T-helper 2 cell treated with Interferon-gamma antibody and Interleukin-4, amounts not matched to agents 100 ng/mL and 5 ng/mL, for 36 hours (primary cell): ENCODE measurements at regions not wholly inside any gene's neighbourhood (a gene's known extent, or its start where the extent isn't known, plus 50 kb on each side); places are given as distances from the start of the nearest gene placed in this dataset.
"Not testable (repeated sequence)": the region's sequence is repeated elsewhere in the genome, so short reads cannot be mapped to it uniquely, and the experiment has no call there.

Experiments used
- intact Hi-C: fragments of 100-400 bp; cut with micrococcal nuclease; formaldehyde crosslinking; loops from one replicate; pipeline ENCODE4 v1.15.1; 2023

DNA sequence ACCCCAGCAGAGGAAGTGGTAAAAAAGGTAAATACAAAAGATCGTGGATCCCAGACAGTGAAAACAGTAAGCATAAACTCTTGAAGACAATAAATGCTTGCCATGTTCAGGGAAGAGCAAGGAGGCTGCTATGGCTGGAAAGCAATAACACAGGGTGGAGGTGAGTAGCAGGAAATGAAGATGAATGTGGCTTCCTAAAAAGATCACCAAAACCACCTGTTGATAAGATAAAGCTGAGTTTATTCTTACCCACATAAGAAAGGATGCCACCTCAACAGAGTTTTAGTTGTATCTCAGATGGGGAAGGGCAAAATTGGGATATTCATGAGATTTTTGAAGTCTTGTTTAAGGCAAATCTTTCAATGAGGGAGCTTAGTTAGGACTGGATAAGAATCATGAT is 273.3 kb downstream of the MSX2 start:
- intact Hi-C loops = no loop called here

DNA sequence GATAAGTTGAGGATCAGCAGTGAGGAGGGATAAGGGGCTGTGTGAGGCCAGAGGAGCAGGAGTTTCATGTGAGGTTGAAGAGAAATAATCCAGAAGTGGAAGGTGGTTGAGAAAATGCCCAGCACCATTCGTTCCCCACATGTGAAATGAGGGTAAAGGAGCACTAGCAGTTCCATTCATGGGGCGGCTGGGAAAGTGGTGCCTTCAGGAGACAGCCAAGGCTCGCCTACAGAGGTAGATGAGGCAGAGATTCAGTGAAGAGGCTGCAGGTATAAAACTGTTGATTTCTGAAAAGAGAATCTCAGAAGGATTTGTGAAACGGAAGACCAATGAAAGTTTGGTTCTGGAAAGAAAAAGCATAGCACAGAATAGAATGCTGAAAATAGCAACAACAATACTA is 272.6 kb downstream of the MSX2 start:
- intact Hi-C loops = no loop called here

DNA sequence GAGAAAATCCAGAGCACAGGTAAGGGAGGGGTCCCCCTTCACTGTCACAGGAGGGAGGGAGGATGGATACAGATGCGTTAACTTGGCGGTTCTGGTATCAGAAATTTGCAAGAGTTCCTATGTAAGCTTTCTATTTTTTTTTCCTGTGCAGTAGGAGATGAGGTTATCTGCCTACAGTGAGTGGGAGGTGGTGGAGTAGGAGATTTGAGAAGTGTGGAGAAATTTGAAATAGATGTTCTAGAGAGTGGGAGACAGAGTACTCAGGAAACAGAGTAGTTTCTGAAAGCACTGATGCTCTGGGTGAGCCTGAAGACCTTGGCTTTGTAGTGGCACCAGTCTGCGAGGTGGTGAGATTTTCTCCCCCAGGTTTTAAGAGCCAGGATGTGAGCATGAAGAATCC is 271.4 kb downstream of the MSX2 start:
- intact Hi-C loops = no loop called here

DNA sequence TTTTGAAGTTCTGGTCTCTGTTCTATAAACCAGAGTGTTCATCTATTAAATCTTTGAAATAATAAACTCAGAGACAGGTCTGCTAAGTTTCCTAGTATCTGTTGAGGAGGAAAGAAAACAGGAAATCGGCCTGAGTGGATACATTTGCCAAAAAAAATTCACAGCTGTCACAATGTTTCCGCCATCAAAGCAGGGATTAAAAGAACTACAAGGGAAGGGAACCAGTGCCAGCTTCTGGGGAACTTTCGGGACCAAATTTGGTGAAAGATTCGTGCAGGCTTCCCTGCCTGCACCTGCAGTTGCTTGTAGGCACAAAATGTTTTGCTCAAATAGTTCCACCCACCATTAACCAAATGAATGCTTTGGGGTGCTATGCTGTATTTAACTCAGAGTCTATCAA is 267.5 kb downstream of the MSX2 start:
- intact Hi-C loops = no loop called here

- intact Hi-C loops = no loop called here
These were observed 266.5 kb downstream of the MSX2 start for GRCh38 chr5:174990909-174991308.

GRCh38 chr5:174987443-174988012 is 263.1 kb downstream of the MSX2 start:
- intact Hi-C loops = no loop called here

GRCh38 chr5:174984863-174985262 is 260.5 kb downstream of the MSX2 start:
- intact Hi-C loops = no loop called here

DNA sequence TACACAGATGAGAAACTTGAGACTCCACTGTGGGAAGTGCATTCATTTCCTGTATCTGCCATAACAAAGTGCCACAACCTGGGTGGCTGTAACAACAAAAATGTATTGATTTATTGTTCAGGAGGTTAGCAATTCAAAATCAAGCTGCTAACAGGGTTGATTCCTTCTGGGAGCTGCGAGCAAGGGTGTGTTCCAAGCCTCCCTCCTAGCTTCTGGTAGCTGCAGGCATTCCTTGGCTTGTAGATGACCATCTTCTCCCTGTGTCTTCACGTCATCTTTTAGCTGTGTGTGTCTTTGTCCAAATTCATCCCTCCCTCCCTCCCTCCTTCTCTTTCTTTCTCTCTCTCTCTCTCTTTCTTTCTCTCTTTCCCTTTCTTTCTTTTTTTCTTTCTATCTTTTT is 258.1 kb downstream of the MSX2 start:
- intact Hi-C loops = no loop called here

DNA sequence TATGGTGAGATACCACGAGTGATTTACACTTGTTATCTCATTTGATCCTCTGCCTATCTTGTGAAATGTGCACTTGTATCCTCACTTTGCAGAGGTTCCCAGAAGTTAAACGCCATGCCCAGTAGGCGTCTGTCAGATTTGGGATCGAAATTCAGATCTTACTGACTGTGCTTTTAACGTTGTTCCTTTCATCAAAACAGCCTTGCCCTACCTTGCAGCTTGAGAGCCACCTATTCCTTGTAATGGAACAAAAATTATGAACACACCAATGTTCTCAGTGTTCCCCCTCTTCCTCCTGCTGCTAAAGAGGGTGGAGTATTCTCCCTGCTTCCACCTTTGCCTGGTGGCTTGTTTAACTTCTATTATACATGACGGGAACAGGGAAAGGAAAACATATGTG is 257.0 kb downstream of the MSX2 start:
- intact Hi-C loops = no loop called here

- intact Hi-C loops = no loop called here
These were observed 256.6 kb downstream of the MSX2 start for GRCh38 chr5:174980952-174981351.

- intact Hi-C loops = no loop called here
These were observed 247.9 kb downstream of the MSX2 start for GRCh38 chr5:174972291-174972690.

DNA sequence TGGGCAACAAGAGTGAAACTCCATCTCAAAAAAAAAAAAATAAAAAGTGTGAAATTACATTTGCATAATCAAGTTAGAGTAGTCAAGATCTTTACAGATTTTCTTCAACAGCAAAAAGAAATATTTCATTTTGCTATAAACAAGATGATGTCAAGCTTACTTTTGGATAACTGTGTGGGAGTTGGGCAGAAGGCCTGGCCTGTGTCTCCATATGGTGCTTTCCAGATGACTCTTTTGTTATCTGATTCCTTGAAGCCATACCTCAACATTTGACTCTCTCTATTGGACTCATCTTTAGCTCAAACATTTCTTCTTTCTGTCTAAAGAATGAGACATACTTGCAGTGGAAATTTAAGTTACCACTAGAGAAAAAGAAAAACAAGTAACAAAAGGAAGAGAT is 246.8 kb downstream of the MSX2 start:
- intact Hi-C loops = no loop called here

- intact Hi-C loops = no loop called here
These were observed 246.1 kb downstream of the MSX2 start for GRCh38 chr5:174970502-174970901.

- intact Hi-C loops = loop anchor here (5.0 to 10.0 kb wide), 2 partner anchors 741 to 763 kb away; no protein-coding TSS in a partner anchor
These were observed 229.5 kb downstream of the MSX2 start for GRCh38 chr5:174953871-174954270.

DNA sequence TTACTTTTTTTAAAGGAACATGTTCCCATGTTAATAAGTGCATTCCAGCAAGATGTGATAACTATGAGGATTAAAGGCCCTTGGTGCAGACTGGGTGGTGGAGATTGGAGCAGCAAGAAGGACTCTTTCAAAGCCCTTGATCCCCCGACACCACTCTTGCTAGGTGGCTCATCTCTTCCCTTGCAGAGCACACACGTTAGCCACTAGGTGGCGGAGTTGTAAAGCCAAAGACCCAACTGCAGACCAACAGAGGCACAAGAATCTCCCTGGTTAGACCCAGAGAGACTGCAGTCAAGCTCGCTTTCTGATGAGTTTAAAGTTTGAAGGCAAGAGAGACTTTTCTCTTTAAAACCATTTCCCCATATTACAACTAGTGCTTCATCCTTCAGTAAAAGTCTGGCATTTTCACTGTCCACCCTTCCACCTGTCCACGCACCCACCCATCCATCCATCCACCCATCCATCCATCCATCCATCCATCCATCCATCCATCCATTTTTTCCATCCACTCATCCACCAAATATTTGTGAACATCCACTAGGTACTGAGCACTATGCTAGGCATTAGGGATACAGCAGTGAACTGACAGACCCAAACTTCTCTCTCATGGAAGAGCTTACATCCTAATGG is 226.9 kb downstream of the MSX2 start:
- intact Hi-C loops = loop anchor here (1.0 to 10.0 kb wide), 4 partner anchors 493 to 766 kb away; partner anchors contain the start of gene DRD1

DNA sequence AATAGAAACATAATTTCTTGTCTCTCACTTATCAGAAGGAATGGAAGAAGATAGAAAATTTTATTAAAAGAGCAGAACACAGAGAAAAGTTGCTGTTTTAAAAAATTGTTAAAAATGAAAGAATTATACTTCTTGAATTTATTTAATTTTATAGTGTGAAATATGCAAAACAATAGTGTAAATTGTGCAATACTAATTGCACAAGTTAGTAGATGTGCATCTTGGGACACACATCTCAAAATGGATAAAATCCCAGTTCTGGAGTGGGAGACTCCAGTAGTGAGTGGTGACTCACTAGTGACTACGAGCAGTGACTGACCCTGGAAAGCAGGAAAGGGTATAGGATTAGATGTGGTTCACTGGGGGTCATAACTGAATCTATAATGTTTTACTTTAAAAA is 223.2 kb downstream of the MSX2 start:
- intact Hi-C loops = no loop called here

DNA sequence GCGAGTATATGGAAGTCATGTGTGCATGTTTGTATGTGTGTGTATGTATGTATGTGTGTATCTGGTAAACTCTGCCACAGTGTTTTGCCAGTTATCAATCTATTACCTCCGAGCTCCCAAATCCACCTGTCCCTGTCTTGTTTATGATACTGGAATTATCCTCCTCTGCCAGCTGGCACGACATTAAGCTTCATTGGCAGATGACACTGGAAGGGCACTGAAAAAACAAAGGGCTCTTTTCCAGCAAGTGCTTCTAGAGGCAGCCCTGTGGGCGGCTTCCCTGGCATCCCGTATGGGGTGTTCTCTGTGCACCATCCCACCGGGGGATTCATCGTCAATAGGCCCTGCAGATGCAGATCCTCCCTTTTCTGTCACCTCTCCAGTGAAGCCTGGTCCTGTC is 221.5 kb downstream of the MSX2 start:
- intact Hi-C loops = no loop called here

- intact Hi-C loops = no loop called here
These were observed 219.4 kb downstream of the MSX2 start for GRCh38 chr5:174943785-174944184.

- intact Hi-C loops = not testable (repeated sequence)
These were observed 218.6 kb downstream of the MSX2 start for GRCh38 chr5:174943002-174943401.

GRCh38 chr5:174937201-174938123 is 213.1 kb downstream of the MSX2 start:
- intact Hi-C loops = no loop called here

DNA sequence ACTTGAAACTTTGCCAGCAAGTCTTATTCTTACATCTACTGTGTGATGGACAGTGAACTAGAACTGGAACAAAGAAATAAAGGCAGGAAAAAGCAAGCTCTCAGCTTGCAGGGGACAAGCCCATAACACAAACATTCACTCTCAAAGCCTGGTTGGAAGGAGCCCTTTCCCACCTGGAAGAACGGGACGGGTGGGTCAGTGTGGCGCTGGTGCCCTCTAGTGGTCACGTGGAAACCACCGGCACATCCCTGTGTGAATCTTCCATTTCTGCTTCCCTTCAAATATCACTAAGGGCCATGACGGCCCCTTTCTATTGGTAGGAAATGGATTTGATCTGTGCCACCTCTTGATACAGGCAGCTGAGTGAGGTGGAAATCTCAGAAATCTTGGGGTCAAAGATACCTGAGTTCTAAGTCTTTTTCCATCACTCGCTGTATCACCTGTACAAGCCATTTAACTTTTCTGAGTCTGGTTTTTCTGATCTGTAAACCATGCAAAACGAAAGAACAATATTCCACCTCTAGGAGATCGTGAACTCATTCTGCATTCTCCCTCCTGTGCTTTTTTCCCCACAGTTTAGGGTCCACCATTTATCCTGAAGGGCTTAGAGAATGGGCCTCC is 211.6 kb downstream of the MSX2 start:
- intact Hi-C loops = no loop called here

DNA sequence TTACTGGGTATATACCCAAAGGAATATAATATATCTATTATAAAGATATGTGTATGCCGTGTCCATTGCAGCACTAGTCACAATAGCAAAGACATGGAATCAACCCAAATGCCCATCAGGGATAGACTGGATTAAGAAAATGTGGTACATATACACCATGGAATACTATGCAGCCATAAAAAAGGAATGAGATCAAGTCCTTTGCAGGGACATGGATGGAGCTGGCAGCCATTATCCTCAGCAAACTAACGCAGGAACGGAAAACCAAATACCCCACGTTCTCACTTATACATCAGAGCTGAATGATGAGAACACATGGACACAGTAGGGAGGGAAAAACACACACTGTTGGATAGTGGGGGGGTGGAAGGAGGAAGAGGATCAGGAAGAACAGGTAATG is 206.7 kb downstream of the MSX2 start:
- intact Hi-C loops = not testable (repeated sequence)
